ENCODE measurements at regions not wholly inside any gene's neighbourhood (a gene's known extent, or its start where the extent isn't known, plus 50 kb on each side); places are given as distances from the start of the nearest gene placed in this dataset.
"Not testable (repeated sequence)": the region's sequence is repeated elsewhere in the genome, so short reads cannot be mapped to it uniquely, and the experiment has no call there.

GRCh38 chr11:19420868-19421533 lies 180.3 kb upstream of the E2F8 start:
- H3K27me3 ChIP-seq: no peaks in the 10 kb centered on the region
- TF ChIP-seq, protein P1, sequence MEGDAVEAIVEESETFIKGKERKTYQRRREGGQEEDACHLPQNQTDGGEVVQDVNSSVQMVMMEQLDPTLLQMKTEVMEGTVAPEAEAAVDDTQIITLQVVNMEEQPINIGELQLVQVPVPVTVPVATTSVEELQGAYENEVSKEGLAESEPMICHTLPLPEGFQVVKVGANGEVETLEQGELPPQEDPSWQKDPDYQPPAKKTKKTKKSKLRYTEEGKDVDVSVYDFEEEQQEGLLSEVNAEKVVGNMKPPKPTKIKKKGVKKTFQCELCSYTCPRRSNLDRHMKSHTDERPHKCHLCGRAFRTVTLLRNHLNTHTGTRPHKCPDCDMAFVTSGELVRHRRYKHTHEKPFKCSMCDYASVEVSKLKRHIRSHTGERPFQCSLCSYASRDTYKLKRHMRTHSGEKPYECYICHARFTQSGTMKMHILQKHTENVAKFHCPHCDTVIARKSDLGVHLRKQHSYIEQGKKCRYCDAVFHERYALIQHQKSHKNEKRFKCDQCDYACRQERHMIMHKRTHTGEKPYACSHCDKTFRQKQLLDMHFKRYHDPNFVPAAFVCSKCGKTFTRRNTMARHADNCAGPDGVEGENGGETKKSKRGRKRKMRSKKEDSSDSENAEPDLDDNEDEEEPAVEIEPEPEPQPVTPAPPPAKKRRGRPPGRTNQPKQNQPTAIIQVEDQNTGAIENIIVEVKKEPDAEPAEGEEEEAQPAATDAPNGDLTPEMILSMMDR (IDR thresholded peaks at IDR 0.05): no peak
- H3K4me3 ChIP-seq: no peak overlapping the region
- no peaks in the 10 kb centered on the region for H3K36me3 ChIP-seq
- peaks cover 0 to 4% (median 0%) of the 10 kb centered on the region in 4 donors for H3K4me1 ChIP-seq
- H3K9me3 ChIP-seq: no peaks in the 10 kb centered on the region
- H3K27ac ChIP-seq: no peak overlapping the region
- DNase-seq: no peak
- intact Hi-C loops (cut with DNase I; ENCODE audit: low total_unique reads): no loop called here

GRCh38 chr11:19419808-19420207 lies 179.1 kb upstream of the E2F8 start:
- Histone ChIP-seq H3K27ac (no peak overlapping the region), H3K27me3 (no peaks in the 10 kb centered on the region), H3K9me3 (no peaks in the 10 kb centered on the region), H3K4me1 (peaks cover 0 to 4% (median 0%) of the 10 kb centered on the region in 4 donors), H3K36me3 (no peaks in the 10 kb centered on the region), H3K4me3 (no peak overlapping the region)
- DNase-seq: no peak
- TF ChIP-seq, protein P1 (IDR thresholded peaks at IDR 0.05): no peak
- intact Hi-C loops (cut with DNase I; ENCODE audit: low total_unique reads): no loop called here

GRCh38 chr11:19419021-19419750 lies 178.4 kb upstream of the E2F8 start:
- no peak overlapping the region for H3K4me3 ChIP-seq
- DNase-seq: no peak
- peaks cover 0 to 4% (median 0%) of the 10 kb centered on the region in 4 donors for H3K4me1 ChIP-seq
- H3K36me3 ChIP-seq: no peaks in the 10 kb centered on the region
- H3K9me3 ChIP-seq: no peaks in the 10 kb centered on the region
- intact Hi-C loops (cut with DNase I; ENCODE audit: low total_unique reads): no loop called here
- TF ChIP-seq, protein P1 (IDR thresholded peaks at IDR 0.05): no peak
- H3K27ac ChIP-seq: no peak overlapping the region
- H3K27me3 ChIP-seq: no peaks in the 10 kb centered on the region

GRCh38 chr11:19418221-19418620 lies 177.5 kb upstream of the E2F8 start:
- Histone ChIP-seq H3K4me3 (no peak overlapping the region), H3K36me3 (no peaks in the 10 kb centered on the region), H3K4me1 (peaks cover 0 to 4% (median 0%) of the 10 kb centered on the region in 4 donors), H3K9me3 (no peaks in the 10 kb centered on the region), H3K27ac (no peak overlapping the region), H3K27me3 (no peaks in the 10 kb centered on the region)
- TF ChIP-seq, protein P1 (IDR thresholded peaks at IDR 0.05): no peak
- no peak for DNase-seq
- intact Hi-C loops (cut with DNase I; ENCODE audit: low total_unique reads): no loop called here

DNA sequence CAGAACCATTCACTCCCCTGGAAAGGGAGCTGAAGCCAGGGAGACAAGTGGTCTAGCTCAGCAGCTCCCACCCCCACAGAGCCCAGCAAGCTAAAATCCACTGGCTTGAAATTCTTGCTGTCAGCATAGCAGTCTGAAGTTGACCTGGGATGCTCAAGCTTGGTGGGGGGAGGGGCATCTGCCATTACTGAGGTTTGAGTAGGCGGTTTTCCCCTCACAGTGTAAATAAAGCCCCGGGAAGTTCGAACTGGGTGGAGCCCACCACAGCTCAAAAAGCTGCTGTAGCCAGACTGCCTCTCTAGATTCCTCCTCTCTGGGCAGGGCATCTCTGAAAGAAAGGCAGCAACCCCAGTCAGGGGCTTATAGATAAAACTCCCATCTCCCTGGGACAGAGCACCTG lies 171.3 kb upstream of the E2F8 start:
- H3K36me3 ChIP-seq; H3K4me1 ChIP-seq; intact Hi-C loops (cut with DNase I; ENCODE audit: low total_unique reads); DNase-seq; H3K27ac ChIP-seq; H3K9me3 ChIP-seq; H3K4me3 ChIP-seq: not testable (repeated sequence)
- peaks cover 0 to 14% of the 10 kb centered on the region in 2 donors for H3K27me3 ChIP-seq

- no peaks in the 10 kb centered on the region for H3K4me1 ChIP-seq
Observed at GRCh38 chr11:19410032-19410431, 169.3 kb upstream of the E2F8 start.

More at GRCh38 chr11:19410032-19410431, 169.3 kb upstream of the E2F8 start:
- H3K4me3 ChIP-seq: no peak overlapping the region
- peaks cover 0 to 14% of the 10 kb centered on the region in 2 donors for H3K27me3 ChIP-seq
- no peaks in the 10 kb centered on the region for H3K36me3 ChIP-seq
- no peaks in the 10 kb centered on the region for H3K9me3 ChIP-seq
- DNase-seq: no peak
- H3K27ac ChIP-seq: no peak overlapping the region
- intact Hi-C loops (cut with DNase I; ENCODE audit: low total_unique reads): no loop called here
- TF ChIP-seq, protein P1 (IDR thresholded peaks at IDR 0.05): no peak

All from tibial artery (tissue), 4 donors.